ENCODE measurements at regions not wholly inside any gene's neighbourhood (a gene's known extent, or its start where the extent isn't known, plus 50 kb on each side); places are given as distances from the start of the nearest gene placed in this dataset.

GRCh38 chr4:180304321-180304720 lies 1938.9 kb upstream of the TENM3 start:
- H3K4me1 ChIP-seq (ENCODE audit: control insufficient read depth, insufficient read depth, low read depth, low read length): no peaks in the 10 kb centered on the region
- H2BK5ac ChIP-seq (ENCODE audit: low read depth, low read length, poor library complexity, severe bottlenecking): no peak overlapping the region
- DNase-seq: no peak
- H3K4ac ChIP-seq (ENCODE audit: low read depth in 1 of 2, low read length in 2 of 2): no peak overlapping the region
- no peak overlapping the region for H3K18ac ChIP-seq (ENCODE audit: low read depth in 1 of 2, low read length in 2 of 2)
- H2BK120ac ChIP-seq (ENCODE audit: low read depth, low read length): no peak overlapping the region
- no peak overlapping the region for H2AK5ac ChIP-seq (ENCODE audit: low read length, severe bottlenecking)
- no peak overlapping the region for H4K8ac ChIP-seq (ENCODE audit: low read length)
- no peak overlapping the region for H3K4me2 ChIP-seq (ENCODE audit: low read length, poor library complexity, severe bottlenecking)
- no peak overlapping the region for H4K91ac ChIP-seq (ENCODE audit: low read length)
- no peak overlapping the region for H3K14ac ChIP-seq (ENCODE audit: low read length in 2 of 2)
- H2BK12ac ChIP-seq (ENCODE audit: low read length in 2 of 2): no peak overlapping the region
- no peaks in the 10 kb centered on the region for H3K79me1 ChIP-seq (replicated peaks; ENCODE audit: low read length, poor library complexity, severe bottlenecking)
- no peak overlapping the region for H2BK15ac ChIP-seq (ENCODE audit: low read depth, poor library complexity, severe bottlenecking)
- no peak overlapping the region for H3K27ac ChIP-seq (ENCODE audit: low read length, poor library complexity, severe bottlenecking)
- no peak overlapping the region for H3K9ac ChIP-seq (ENCODE audit: low read length)
- WGBS: 51% methylated on average over 3 of the region's 4 CpGs
- H3K4me3 ChIP-seq (ENCODE audit: insufficient read depth in 1 of 2, low read depth in 1 of 2, low read length in 2 of 2): no peak overlapping the region
- H3K9me3 ChIP-seq (ENCODE audit: control insufficient read depth, low read length): peaks cover 8% of the 10 kb centered on the region
- no peaks in the 10 kb centered on the region for H3K36me3 ChIP-seq (ENCODE audit: control insufficient read depth in 1 of 2, insufficient read depth in 2 of 2, low read depth in 1 of 2, low read length in 2 of 2)
- no peak overlapping the region for H2AFZ ChIP-seq (ENCODE audit: low read depth, low read length)
- H3K23ac ChIP-seq (ENCODE audit: low read length in 2 of 2): no peak overlapping the region
- H3K27me3 ChIP-seq (ENCODE audit: control insufficient read depth in 1 of 2, insufficient read depth in 1 of 2, low read length in 2 of 2): no peaks in the 10 kb centered on the region

GRCh38 chr4:180310616-180311015 lies 1932.6 kb upstream of the TENM3 start:
- H3K27me3 ChIP-seq (ENCODE audit: control insufficient read depth in 1 of 2, insufficient read depth in 1 of 2, low read length in 2 of 2): no peaks in the 10 kb centered on the region
- H3K4me2 ChIP-seq (ENCODE audit: low read length, poor library complexity, severe bottlenecking): no peak overlapping the region
- H4K91ac ChIP-seq (ENCODE audit: low read length): no peak overlapping the region
- H3K4me3 ChIP-seq (ENCODE audit: insufficient read depth in 1 of 2, low read depth in 1 of 2, low read length in 2 of 2): no peak overlapping the region
- H3K27ac ChIP-seq (ENCODE audit: low read length, poor library complexity, severe bottlenecking): no peak overlapping the region
- H2AK5ac ChIP-seq (ENCODE audit: low read length, severe bottlenecking): no peak overlapping the region
- DNase-seq: no peak
- H3K4ac ChIP-seq (ENCODE audit: low read depth in 1 of 2, low read length in 2 of 2): no peak overlapping the region
- H2BK5ac ChIP-seq (ENCODE audit: low read depth, low read length, poor library complexity, severe bottlenecking): no peak overlapping the region
- H2BK120ac ChIP-seq (ENCODE audit: low read depth, low read length): no peak overlapping the region
- no peak overlapping the region for H2BK15ac ChIP-seq (ENCODE audit: low read depth, poor library complexity, severe bottlenecking)
- H3K18ac ChIP-seq (ENCODE audit: low read depth in 1 of 2, low read length in 2 of 2): no peak overlapping the region
- H2AFZ ChIP-seq (ENCODE audit: low read depth, low read length): no peak overlapping the region
- no peaks in the 10 kb centered on the region for H3K79me1 ChIP-seq (replicated peaks; ENCODE audit: low read length, poor library complexity, severe bottlenecking)
- H4K8ac ChIP-seq (ENCODE audit: low read length): no peak overlapping the region
- peaks cover 8% of the 10 kb centered on the region for H3K9me3 ChIP-seq (ENCODE audit: control insufficient read depth, low read length)
- WGBS: 83% methylated on average over 1 of the region's 3 CpGs
- no peak overlapping the region for H3K9ac ChIP-seq (ENCODE audit: low read length)
- no peak overlapping the region for H2BK12ac ChIP-seq (ENCODE audit: low read length in 2 of 2)
- no peaks in the 10 kb centered on the region for H3K36me3 ChIP-seq (ENCODE audit: control insufficient read depth in 1 of 2, insufficient read depth in 2 of 2, low read depth in 1 of 2, low read length in 2 of 2)
- no peaks in the 10 kb centered on the region for H3K4me1 ChIP-seq (ENCODE audit: control insufficient read depth, insufficient read depth, low read depth, low read length)
- no peak overlapping the region for H3K14ac ChIP-seq (ENCODE audit: low read length in 2 of 2)
- H3K23ac ChIP-seq (ENCODE audit: low read length in 2 of 2): no peak overlapping the region

GRCh38 chr4:180314972-180315371 lies 1928.2 kb upstream of the TENM3 start:
- Histone ChIP-seq H2BK120ac (ENCODE audit: low read depth, low read length) (no peak overlapping the region), H3K27ac (ENCODE audit: low read length, poor library complexity, severe bottlenecking) (no peak overlapping the region), H3K4ac (ENCODE audit: low read depth in 1 of 2, low read length in 2 of 2) (no peak overlapping the region), H2BK5ac (ENCODE audit: low read depth, low read length, poor library complexity, severe bottlenecking) (no peak overlapping the region), H2BK12ac (ENCODE audit: low read length in 2 of 2) (no peak overlapping the region), H2AK5ac (ENCODE audit: low read length, severe bottlenecking) (no peak overlapping the region), H3K4me3 (ENCODE audit: insufficient read depth in 1 of 2, low read depth in 1 of 2, low read length in 2 of 2) (no peak overlapping the region), H3K36me3 (ENCODE audit: control insufficient read depth in 1 of 2, insufficient read depth in 2 of 2, low read depth in 1 of 2, low read length in 2 of 2) (no peaks in the 10 kb centered on the region), H2AFZ (ENCODE audit: low read depth, low read length) (no peak overlapping the region), H3K23ac (ENCODE audit: low read length in 2 of 2) (no peak overlapping the region), H3K9me3 (ENCODE audit: control insufficient read depth, low read length) (peaks cover 4% of the 10 kb centered on the region), H3K27me3 (ENCODE audit: control insufficient read depth in 1 of 2, insufficient read depth in 1 of 2, low read length in 2 of 2) (no peaks in the 10 kb centered on the region), H3K18ac (ENCODE audit: low read depth in 1 of 2, low read length in 2 of 2) (no peak overlapping the region), H3K79me1 (replicated peaks; ENCODE audit: low read length, poor library complexity, severe bottlenecking) (no peaks in the 10 kb centered on the region), H3K14ac (ENCODE audit: low read length in 2 of 2) (no peak overlapping the region), H3K4me1 (ENCODE audit: control insufficient read depth, insufficient read depth, low read depth, low read length) (no peaks in the 10 kb centered on the region), H4K91ac (ENCODE audit: low read length) (no peak overlapping the region), H2BK15ac (ENCODE audit: low read depth, poor library complexity, severe bottlenecking) (no peak overlapping the region), H4K8ac (ENCODE audit: low read length) (no peak overlapping the region), H3K4me2 (ENCODE audit: low read length, poor library complexity, severe bottlenecking) (no peak overlapping the region), H3K9ac (ENCODE audit: low read length) (no peak overlapping the region)
- DNase-seq: no peak
- 56% methylated on average over 5 of the region's 5 CpGs for WGBS

- no peak overlapping the region for H4K8ac ChIP-seq (ENCODE audit: low read length)
- peak overlapping the region; percentile 66 for H3K27ac ChIP-seq (ENCODE audit: low read length, poor library complexity, severe bottlenecking)
- no peak overlapping the region for H2AFZ ChIP-seq (ENCODE audit: low read depth, low read length)
- H3K9me3 ChIP-seq (ENCODE audit: control insufficient read depth, low read length): no peaks in the 10 kb centered on the region
- no peak overlapping the region for H2BK5ac ChIP-seq (ENCODE audit: low read depth, low read length, poor library complexity, severe bottlenecking)
- no peak overlapping the region for H3K18ac ChIP-seq (ENCODE audit: low read depth in 1 of 2, low read length in 2 of 2)
- no peak overlapping the region for H2BK15ac ChIP-seq (ENCODE audit: low read depth, poor library complexity, severe bottlenecking)
- no CpG with 5 or more reads among the region's 2 CpGs for WGBS
- no peak for DNase-seq
- H3K79me1 ChIP-seq (replicated peaks; ENCODE audit: low read length, poor library complexity, severe bottlenecking): peaks cover 3% of the 10 kb centered on the region
- no peaks in the 10 kb centered on the region for H3K36me3 ChIP-seq (ENCODE audit: control insufficient read depth in 1 of 2, insufficient read depth in 2 of 2, low read depth in 1 of 2, low read length in 2 of 2)
- H3K4ac ChIP-seq (ENCODE audit: low read depth in 1 of 2, low read length in 2 of 2): no peak overlapping the region
- no peak overlapping the region for H3K4me3 ChIP-seq (ENCODE audit: insufficient read depth in 1 of 2, low read depth in 1 of 2, low read length in 2 of 2)
- no peak overlapping the region for H3K4me2 ChIP-seq (ENCODE audit: low read length, poor library complexity, severe bottlenecking)
- no peak overlapping the region for H4K91ac ChIP-seq (ENCODE audit: low read length)
- H3K4me1 ChIP-seq (ENCODE audit: control insufficient read depth, insufficient read depth, low read depth, low read length): peaks cover 5% of the 10 kb centered on the region
- no peaks in the 10 kb centered on the region for H3K27me3 ChIP-seq (ENCODE audit: control insufficient read depth in 1 of 2, insufficient read depth in 1 of 2, low read length in 2 of 2)
- H2BK12ac ChIP-seq (ENCODE audit: low read length in 2 of 2): no peak overlapping the region
- no peak overlapping the region for H2BK120ac ChIP-seq (ENCODE audit: low read depth, low read length)
- no peak overlapping the region for H3K9ac ChIP-seq (ENCODE audit: low read length)
- H3K23ac ChIP-seq (ENCODE audit: low read length in 2 of 2): no peak overlapping the region
- H2AK5ac ChIP-seq (ENCODE audit: low read length, severe bottlenecking): peak overlapping the region; percentile 66
- no peak overlapping the region for H3K14ac ChIP-seq (ENCODE audit: low read length in 2 of 2)
Measured at GRCh38 chr4:180330521-180330920, 1912.7 kb upstream of the TENM3 start.

Data from mesenchymal stem cell (in vitro differentiated cells and primary cell).